Vagina (tissue), 2 donors: ENCODE measurements at regions not wholly inside any gene's neighbourhood (a gene's known extent, or its start where the extent isn't known, plus 50 kb on each side); places are given as distances from the start of the nearest gene placed in this dataset.

ENCODE experiments used
- CTCF ChIP-seq, 3 experiments: fragments of 450-650 bp in 2 of 3; fragments of 200-600 bp in 1 of 3; sonication (generic) in 1 of 3; IDR thresholded peaks; one replicate each; pipeline ENCODE4 v1.5.1; 2017 to 2019; ENCODE audit warnings: antibody characterized with exemption in 3 of 3, mild to moderate bottlenecking in 2 of 3, moderate library complexity in 2 of 3
- POLR2A ChIP-seq, 2 donors: fragments of 450-650 bp; IDR thresholded peaks; one replicate each; pipeline ENCODE4 v1.6.1; 2017; ENCODE audit warnings: antibody characterized with exemption in 2 of 2, mild to moderate bottlenecking in 2 of 2, moderate library complexity in 2 of 2
- POLR2AphosphoS5 ChIP-seq, 2 donors: sonication (generic); formaldehyde crosslinking; IDR thresholded peaks; one replicate each; pipeline ENCODE4 v1.9.0; 2017; ENCODE audit warnings: antibody characterized with exemption in 2 of 2, mild to moderate bottlenecking in 2 of 2, low read depth in 1 of 2; ENCODE audit not compliant: insufficient read depth in 1 of 2

GRCh38 chr11:98564881-98565280 is 455.9 kb upstream of the CNTN5 start:
- no peak for TF ChIP-seq CTCF (IDR thresholded peaks at IDR 0.05)
- TF ChIP-seq POLR2A (IDR thresholded peaks at IDR 0.05), result no peak
- TF ChIP-seq POLR2AphosphoS5 (IDR thresholded peaks at IDR 0.05; ENCODE audit: insufficient read depth in 1 of 2, low read depth in 1 of 2), result no peak
